Adrenal gland (tissue), 9 donors: ENCODE measurements at regions not wholly inside any gene's neighbourhood (a gene's known extent, or its start where the extent isn't known, plus 50 kb on each side); places are given as distances from the start of the nearest gene placed in this dataset.

ENCODE experiments used
- DNase-seq, 7 donors: peaks; one replicate each; pipeline ENCODE4 v3.0.0-alpha.2; 2019 to 2020
- H3K27ac ChIP-seq, 5 donors: fragments of 200-600 bp; sonication (generic) in 4 of 5; 1 replicate in 3 of 5; 2 replicates in 2 of 5; pipeline versions ENCODE4 v1.5.1 to v1.8.0; 2016 to 2020; ENCODE audit warnings: mild to moderate bottlenecking in 1 of 5
- H3K27me3 ChIP-seq: fragments of 200-600 bp; 2 replicates; pipeline ENCODE4 v1.8.0; 2021
- H3K36me3 ChIP-seq, 2 donors: fragments of 200-600 bp; replicated peaks in 1 of 2; 1 replicate in 1 of 2; 2 replicates in 1 of 2; pipeline versions ENCODE4 v1.5.1 to v1.8.0; 2018 to 2022
- H3K4me1 ChIP-seq, 2 donors: fragments of 200-600 bp; replicated peaks in 1 of 2; 1 replicate in 1 of 2; 2 replicates in 1 of 2; pipeline versions ENCODE4 v1.5.1 to v1.8.0; 2018 to 2021
- H3K4me3 ChIP-seq, 4 donors: fragments of 200-600 bp; sonication (generic) in 3 of 4; one replicate each; pipeline ENCODE4 v1.5.1; 2016 to 2018
- H3K9me3 ChIP-seq, 3 donors: fragments of 200-600 bp; sonication (generic) in 1 of 3; replicated peaks in 1 of 3; 1 replicate in 2 of 3; 2 replicates in 1 of 3; pipeline versions ENCODE4 v1.5.1 to v1.8.0; 2016 to 2021
- CTCF ChIP-seq, 6 experiments: fragments of 450-650 bp in 4 of 6; fragments of 200-600 bp in 2 of 6; sonication (generic) in 1 of 6; IDR thresholded peaks; 1 replicate in 5 of 6; 2 replicates in 1 of 6; pipeline versions ENCODE4 v1.5.1 to v1.8.0; 2016 to 2021; ENCODE audit warnings: antibody characterized with exemption in 6 of 6, mild to moderate bottlenecking in 2 of 6, moderate library complexity in 1 of 6
- POLR2A ChIP-seq, 2 donors: fragments of 450-650 bp; IDR thresholded peaks; one replicate each; pipeline ENCODE4 v1.6.1; 2017; ENCODE audit warnings: antibody characterized with exemption in 2 of 2, mild to moderate bottlenecking in 2 of 2, moderate library complexity in 1 of 2
- whole genome bisulfite sequencing, 4 donors: extraction: QIAGEN DNeasy Blood & Tissue Kit in 2 of 4; methylation state at CpG; one replicate each; pipeline versions ENCODE4 v1.1.5 to v1.1.7; 2013 to 2017; 5-methylcytosine and 5-hydroxymethylcytosine counted together
- intact Hi-C, 2 donors: fragments of 100-400 bp; cut with DNase I; formaldehyde crosslinking; loops; one replicate each; pipeline versions ENCODE4 v1.14.1 to v1.15.0; 2022 to 2023
- donor health status: healthy with polysubstance abuse.
- donor health status: Bipolar disorder and iron deficiency.
- donor health status: DM: yes; HTN: yes; CAD: no.
- donor health status: DM: no; HTN: no; CAD: no.
- donor health status: DM: no; HTN: no; CAD: no.

- Histone ChIP-seq H3K27me3 (no peaks in the 10 kb centered on the region), H3K9me3 (no peaks in the 10 kb centered on the region), H3K4me1 (peaks cover 0 to 12% of the 10 kb centered on the region in 2 donors), H3K4me3 (no peak overlapping the region), H3K36me3 (no peaks in the 10 kb centered on the region), H3K27ac (no peak overlapping the region)
- no peak for DNase-seq
- intact Hi-C loops = no loop called here
- no peak for TF ChIP-seq POLR2A (IDR thresholded peaks at IDR 0.05)
- no peak for TF ChIP-seq CTCF (IDR thresholded peaks at IDR 0.05)
- 73 to 78% (median 76%) methylated on average over 6 of the region's 6 CpGs for WGBS, 4 donors
Measured at GRCh38 chr6:138576313-138576712, 77.0 kb upstream of the NHSL1 start.

DNA sequence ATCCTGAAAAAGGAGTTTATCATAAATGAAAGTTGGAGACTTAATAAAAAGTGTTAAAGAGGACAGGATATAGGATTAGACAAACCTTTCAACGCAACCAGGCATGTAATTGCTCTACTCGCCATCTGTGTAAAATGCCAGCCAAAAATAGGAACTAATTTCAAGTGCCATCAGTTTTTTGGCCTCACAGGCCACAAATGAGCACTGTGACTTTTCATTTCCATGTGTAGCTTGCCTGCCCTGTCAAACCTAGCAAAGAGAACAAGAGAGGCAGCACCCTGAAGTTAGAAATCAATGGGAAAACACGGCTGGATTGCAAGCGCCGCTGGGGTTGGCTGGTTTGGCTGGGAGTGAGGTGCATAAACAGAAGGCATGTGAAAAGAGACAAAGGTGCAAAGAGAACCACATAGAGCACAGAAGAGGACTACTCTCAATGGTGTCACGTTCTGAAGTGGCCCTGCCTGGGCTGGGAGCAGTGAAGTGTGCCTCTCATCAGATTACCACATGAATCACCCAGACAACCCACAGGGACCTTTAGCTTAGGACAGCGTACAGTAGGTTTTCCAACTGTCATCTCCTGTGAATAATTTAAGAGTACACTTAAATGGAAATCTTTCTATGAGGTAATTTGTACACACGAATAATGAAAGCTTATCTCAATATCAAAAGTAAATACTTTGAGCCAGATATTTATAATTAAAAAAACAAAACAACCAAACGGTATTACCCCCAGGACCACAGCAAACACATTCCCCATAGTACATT is 78.0 kb upstream of the NHSL1 start:
- intact Hi-C loops = no loop called here
- DNase-seq = no peak
- TF ChIP-seq POLR2A (IDR thresholded peaks at IDR 0.05) (no peak), CTCF (IDR thresholded peaks at IDR 0.05) (no peak)
- Histone ChIP-seq H3K27me3 (no peaks in the 10 kb centered on the region), H3K4me1 (peaks cover 0 to 4% of the 10 kb centered on the region in 2 donors), H3K4me3 (no peak overlapping the region), H3K36me3 (no peaks in the 10 kb centered on the region), H3K27ac (no peak overlapping the region), H3K9me3 (no peaks in the 10 kb centered on the region)
- 78 to 80% (median 79%) methylated on average over 9 of the region's 9 CpGs for WGBS, 4 donors

GRCh38 chr6:138580040-138580439 is 80.7 kb upstream of the NHSL1 start:
- Histone ChIP-seq H3K4me1 (no peaks in the 10 kb centered on the region), H3K9me3 (no peaks in the 10 kb centered on the region), H3K27ac (no peak overlapping the region), H3K4me3 (no peak overlapping the region), H3K27me3 (no peaks in the 10 kb centered on the region), H3K36me3 (no peaks in the 10 kb centered on the region)
- intact Hi-C loops = loop anchor here in 1 of 2 donors (10.0 kb wide), 1 partner anchor 155 kb away; no protein-coding TSS in a partner anchor
- 84 to 91% (median 87%) methylated on average over 4 of the region's 4 CpGs for WGBS, 4 donors
- TF ChIP-seq CTCF (IDR thresholded peaks at IDR 0.05) = no peak
- TF ChIP-seq POLR2A (IDR thresholded peaks at IDR 0.05) = no peak
- DNase-seq = no peak

- no peaks in the 10 kb centered on the region for H3K9me3 ChIP-seq
- intact Hi-C loops = loop anchor here in 1 of 2 donors (10.0 kb wide), 1 partner anchor 156 kb away; no protein-coding TSS in a partner anchor
- WGBS, 4 donors = 89 to 92% (median 90%) methylated on average over 6 of the region's 6 CpGs
Measured at GRCh38 chr6:138580801-138581200, 81.5 kb upstream of the NHSL1 start.

More at GRCh38 chr6:138580801-138581200, 81.5 kb upstream of the NHSL1 start:
- H3K36me3 ChIP-seq = no peaks in the 10 kb centered on the region
- H3K27ac ChIP-seq = no peak overlapping the region
- H3K4me3 ChIP-seq = no peak overlapping the region
- no peaks in the 10 kb centered on the region for H3K4me1 ChIP-seq
- TF ChIP-seq CTCF (IDR thresholded peaks at IDR 0.05) (no peak), POLR2A (IDR thresholded peaks at IDR 0.05) (no peak)
- no peak for DNase-seq
- no peaks in the 10 kb centered on the region for H3K27me3 ChIP-seq
